ENCODE measurements at regions not wholly inside any gene's neighbourhood (a gene's known extent, or its start where the extent isn't known, plus 50 kb on each side); places are given as distances from the start of the nearest gene placed in this dataset.
A peak's percentile ranks its signal among the peaks of the same experiment; 100 is the strongest.

- WGBS, 5 donors = 37 to 51% (median 44%) methylated on average over 4 of the region's 4 CpGs
- intact Hi-C loops (cut with DNase I; ENCODE audit: low total_unique reads) = no loop called here
- peak overlapping the region in 1 of 8 donors; percentile 21 for H3K27ac ChIP-seq
Measured at GRCh38 chr10:62710182-62710581, 94.3 kb upstream of the ADO start.

DNA sequence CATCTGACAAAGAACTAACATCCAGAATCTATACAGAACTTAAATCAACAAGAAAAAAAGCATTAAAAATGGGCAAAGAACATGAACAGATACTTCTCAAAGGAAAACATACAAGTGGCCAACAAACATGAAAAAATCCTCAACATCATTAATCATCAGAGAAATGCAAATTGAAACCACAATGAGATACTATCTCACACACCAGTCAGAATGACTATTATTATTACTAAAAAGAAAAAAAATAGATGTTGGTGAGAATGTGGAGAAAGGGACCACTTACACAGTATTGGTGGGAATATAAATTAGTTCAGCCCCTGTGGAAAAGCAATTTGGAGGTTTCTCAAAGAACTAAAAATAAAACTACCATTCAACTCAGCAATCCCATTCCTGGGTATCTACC, 89.1 kb upstream of the ADO start:
- H3K27me3 ChIP-seq (replicated peaks in 1 of 7) = no peaks in the 10 kb centered on the region
- no peak overlapping the region for H3K4me3 ChIP-seq
- TF ChIP-seq POLR2A (IDR thresholded peaks at IDR 0.05) (no peak), POLR2AphosphoS5 (IDR thresholded peaks at IDR 0.05) (no peak)
- TF ChIP-seq, protein P1, sequence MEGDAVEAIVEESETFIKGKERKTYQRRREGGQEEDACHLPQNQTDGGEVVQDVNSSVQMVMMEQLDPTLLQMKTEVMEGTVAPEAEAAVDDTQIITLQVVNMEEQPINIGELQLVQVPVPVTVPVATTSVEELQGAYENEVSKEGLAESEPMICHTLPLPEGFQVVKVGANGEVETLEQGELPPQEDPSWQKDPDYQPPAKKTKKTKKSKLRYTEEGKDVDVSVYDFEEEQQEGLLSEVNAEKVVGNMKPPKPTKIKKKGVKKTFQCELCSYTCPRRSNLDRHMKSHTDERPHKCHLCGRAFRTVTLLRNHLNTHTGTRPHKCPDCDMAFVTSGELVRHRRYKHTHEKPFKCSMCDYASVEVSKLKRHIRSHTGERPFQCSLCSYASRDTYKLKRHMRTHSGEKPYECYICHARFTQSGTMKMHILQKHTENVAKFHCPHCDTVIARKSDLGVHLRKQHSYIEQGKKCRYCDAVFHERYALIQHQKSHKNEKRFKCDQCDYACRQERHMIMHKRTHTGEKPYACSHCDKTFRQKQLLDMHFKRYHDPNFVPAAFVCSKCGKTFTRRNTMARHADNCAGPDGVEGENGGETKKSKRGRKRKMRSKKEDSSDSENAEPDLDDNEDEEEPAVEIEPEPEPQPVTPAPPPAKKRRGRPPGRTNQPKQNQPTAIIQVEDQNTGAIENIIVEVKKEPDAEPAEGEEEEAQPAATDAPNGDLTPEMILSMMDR (IDR thresholded peaks at IDR 0.05 in 8 of 11, conservative IDR thresholded peaks at IDR 0.05 in 3 of 11) = no peak
- no peaks in the 10 kb centered on the region for H3K36me3 ChIP-seq
- DNase-seq = no peak
- intact Hi-C loops (cut with DNase I; ENCODE audit: low total_unique reads) = no loop called here
- no peak overlapping the region for H3K27ac ChIP-seq
- H3K9me3 ChIP-seq = peaks cover 0 to 7% (median 0%) of the 10 kb centered on the region in 8 donors
- H3K4me1 ChIP-seq = no peaks in the 10 kb centered on the region

More at GRCh38 chr10:62710182-62710581, 94.3 kb upstream of the ADO start:
- DNase-seq = no peak
- Histone ChIP-seq H3K36me3 (no peaks in the 10 kb centered on the region), H3K27me3 (replicated peaks in 1 of 7) (no peaks in the 10 kb centered on the region), H3K9me3 (peaks cover 0 to 7% (median 0%) of the 10 kb centered on the region in 8 donors), H3K4me1 (peaks cover 0 to 30% (median 16%) of the 10 kb centered on the region in 6 donors), H3K4me3 (no peak overlapping the region)
- TF ChIP-seq POLR2AphosphoS5 (IDR thresholded peaks at IDR 0.05) = no peak
- TF ChIP-seq POLR2A (IDR thresholded peaks at IDR 0.05) = no peak
- TF ChIP-seq, protein P1 (IDR thresholded peaks at IDR 0.05 in 8 of 11, conservative IDR thresholded peaks at IDR 0.05 in 3 of 11) = no peak

DNA sequence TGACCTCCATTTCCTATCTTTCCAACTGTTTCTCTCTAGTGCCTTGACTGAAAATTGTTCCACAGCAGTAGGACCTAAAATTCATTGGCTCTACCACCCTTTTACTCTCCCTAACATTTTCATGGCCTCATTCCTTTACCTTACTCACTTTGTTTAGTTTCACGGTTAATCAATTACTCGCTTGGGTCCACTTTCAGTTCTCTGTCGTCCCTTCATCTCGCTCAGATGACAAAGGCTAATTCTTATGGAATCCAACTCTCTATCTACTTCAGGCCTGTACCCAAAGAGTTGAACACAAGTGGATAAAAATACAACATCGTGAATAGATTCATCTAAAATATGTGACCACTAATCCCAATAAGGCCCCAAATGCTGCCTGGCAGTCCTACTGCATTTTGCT, 85.9 kb upstream of the ADO start:
- 91 to 96% (median 93%) methylated on average over 5 of the region's 5 CpGs for WGBS, 5 donors
- Histone ChIP-seq H3K27ac (no peak overlapping the region), H3K4me1 (no peaks in the 10 kb centered on the region), H3K27me3 (replicated peaks in 1 of 7) (no peaks in the 10 kb centered on the region), H3K9me3 (no peaks in the 10 kb centered on the region), H3K4me3 (no peak overlapping the region), H3K36me3 (no peaks in the 10 kb centered on the region)
- intact Hi-C loops (cut with DNase I; ENCODE audit: low total_unique reads) = no loop called here
- no peak for TF ChIP-seq POLR2AphosphoS5 (IDR thresholded peaks at IDR 0.05)
- DNase-seq = no peak

DNA sequence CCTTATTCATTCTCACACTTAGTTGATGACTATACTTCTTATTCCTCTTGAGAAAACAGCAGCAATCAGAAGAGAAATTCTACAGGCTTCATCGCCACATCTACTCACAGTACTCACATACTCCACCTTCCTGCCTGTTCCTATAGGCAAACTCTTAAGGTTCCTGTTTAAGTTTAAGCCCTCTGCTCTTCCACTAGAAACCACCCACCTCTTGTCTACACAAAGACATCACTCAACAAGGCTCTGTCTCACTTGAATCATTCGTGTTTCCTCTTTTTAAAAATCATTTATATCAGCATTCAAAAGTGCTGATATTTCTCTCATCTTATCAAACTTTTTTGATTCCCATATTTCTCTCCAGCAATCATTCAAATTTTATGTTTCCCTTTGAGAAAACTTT, 85.5 kb upstream of the ADO start:
- H3K4me1 ChIP-seq = no peaks in the 10 kb centered on the region
- no peak overlapping the region for H3K4me3 ChIP-seq
- H3K27ac ChIP-seq = no peak overlapping the region
- 78 to 84% (median 81%) methylated on average over 2 of the region's 2 CpGs for WGBS, 5 donors
- no peak for DNase-seq
- TF ChIP-seq POLR2A (IDR thresholded peaks at IDR 0.05) (no peak), POLR2AphosphoS5 (IDR thresholded peaks at IDR 0.05) (no peak)
- TF ChIP-seq, protein P1 (IDR thresholded peaks at IDR 0.05 in 8 of 11, conservative IDR thresholded peaks at IDR 0.05 in 3 of 11) = no peak
- intact Hi-C loops (cut with DNase I; ENCODE audit: low total_unique reads) = no loop called here
- H3K27me3 ChIP-seq (replicated peaks in 1 of 7) = no peaks in the 10 kb centered on the region
- no peaks in the 10 kb centered on the region for H3K9me3 ChIP-seq
- no peaks in the 10 kb centered on the region for H3K36me3 ChIP-seq

- DNase-seq = no peak
- Histone ChIP-seq H3K27me3 (replicated peaks in 1 of 7) (no peaks in the 10 kb centered on the region), H3K4me1 (no peaks in the 10 kb centered on the region), H3K9me3 (no peaks in the 10 kb centered on the region), H3K36me3 (no peaks in the 10 kb centered on the region), H3K4me3 (no peak overlapping the region), H3K27ac (no peak overlapping the region)
- TF ChIP-seq POLR2A (IDR thresholded peaks at IDR 0.05) (no peak), POLR2AphosphoS5 (IDR thresholded peaks at IDR 0.05) (no peak)
- TF ChIP-seq, protein P1 (IDR thresholded peaks at IDR 0.05 in 8 of 11, conservative IDR thresholded peaks at IDR 0.05 in 3 of 11) = no peak
- intact Hi-C loops (cut with DNase I; ENCODE audit: low total_unique reads) = no loop called here
- 92 to 98% (median 93%) methylated on average over 4 of the region's 4 CpGs for WGBS, 5 donors
Measured at GRCh38 chr10:62721687-62722086, 82.8 kb upstream of the ADO start.

Measured in spleen (tissue), 11 donors.